Brain microvascular endothelial cell (primary cell): ENCODE measurements at regions not wholly inside any gene's neighbourhood (a gene's known extent, or its start where the extent isn't known, plus 50 kb on each side); places are given as distances from the start of the nearest gene placed in this dataset.

Experiments used
- DNase-seq: peaks from one replicate; pipeline ENCODE4 v3.0.0-alpha.2; 2020
- H3K27ac ChIP-seq: fragments of 250-450 bp; sonication (Bioruptor Pico); 2 replicates; pipeline ENCODE4 v1.5.1; 2020; ENCODE audit warnings: mild to moderate bottlenecking, moderate library complexity
- H3K27me3 ChIP-seq: fragments of 250-450 bp; sonication (Bioruptor Pico); replicated peaks from 2 replicates; pipeline ENCODE4 v1.5.1; 2020; ENCODE audit warnings: mild to moderate bottlenecking
- H3K36me3 ChIP-seq: fragments of 250-450 bp; sonication (Bioruptor Pico); replicated peaks from 2 replicates; pipeline ENCODE4 v1.5.1; 2020; ENCODE audit warnings: mild to moderate bottlenecking
- H3K4me3 ChIP-seq: 2 replicates; pipeline ENCODE4 v1.5.1; 2011; ENCODE audit warnings: low read depth, mild to moderate bottlenecking, control low read depth, low read length, moderate library complexity
- CTCF ChIP-seq: IDR thresholded peaks from 2 replicates; pipeline ENCODE4 v1.5.1; 2011; ENCODE audit warnings: low read depth, mild to moderate bottlenecking, moderate library complexity, low read length, control low read depth, inconsistent platforms; ENCODE audit errors: missing control alignments
- in situ Hi-C: cut with HindIII; loops from 2 replicates; pipeline ENCODE4 v1.10.0; 2017; ENCODE audit warnings: low sequenced_read_pairs, low pct_ligation_motif_present

- no peak for TF ChIP-seq CTCF
- Histone ChIP-seq H3K27ac (no peak overlapping the region), H3K4me3 (no peak overlapping the region), H3K36me3 (no peaks in the 10 kb centered on the region), H3K27me3 (no peaks in the 10 kb centered on the region)
- DNase-seq = no peak
- in situ Hi-C loops = no loop called here
These were observed 827.4 kb upstream of the NR2F2 start for GRCh38 chr15:95503107-95503506.

GRCh38 chr15:95503640-95504225 lies 826.8 kb upstream of the NR2F2 start:
- H3K36me3 ChIP-seq = no peaks in the 10 kb centered on the region
- H3K4me3 ChIP-seq = no peak overlapping the region
- in situ Hi-C loops = no loop called here
- no peak for DNase-seq
- no peak for TF ChIP-seq CTCF
- H3K27ac ChIP-seq = no peak overlapping the region
- no peaks in the 10 kb centered on the region for H3K27me3 ChIP-seq

- no peak for DNase-seq
- Histone ChIP-seq H3K27ac (no peak overlapping the region), H3K4me3 (no peak overlapping the region), H3K36me3 (no peaks in the 10 kb centered on the region), H3K27me3 (no peaks in the 10 kb centered on the region)
- in situ Hi-C loops = no loop called here
- TF ChIP-seq CTCF = no peak
These were observed 818.8 kb upstream of the NR2F2 start for GRCh38 chr15:95511671-95512070.

GRCh38 chr15:95512906-95513305 lies 817.6 kb upstream of the NR2F2 start:
- DNase-seq = no peak
- Histone ChIP-seq H3K4me3 (no peak overlapping the region), H3K27me3 (no peaks in the 10 kb centered on the region), H3K36me3 (no peaks in the 10 kb centered on the region), H3K27ac (no peak overlapping the region)
- in situ Hi-C loops = no loop called here
- TF ChIP-seq CTCF = no peak

- Histone ChIP-seq H3K27me3 (no peaks in the 10 kb centered on the region), H3K4me3 (no peak overlapping the region), H3K36me3 (no peaks in the 10 kb centered on the region), H3K27ac (no peak overlapping the region)
- no peak for DNase-seq
- in situ Hi-C loops = no loop called here
- TF ChIP-seq CTCF = no peak
These were observed 810.6 kb upstream of the NR2F2 start for GRCh38 chr15:95519887-95520286.

- Histone ChIP-seq H3K4me3 (no peak overlapping the region), H3K36me3 (no peaks in the 10 kb centered on the region), H3K27ac (no peak overlapping the region), H3K27me3 (no peaks in the 10 kb centered on the region)
- in situ Hi-C loops = no loop called here
- no peak for TF ChIP-seq CTCF
- DNase-seq = no peak
These were observed 810.0 kb upstream of the NR2F2 start for GRCh38 chr15:95520511-95520910.
